ENCODE measurements at regions not wholly inside any gene's neighbourhood (a gene's known extent, or its start where the extent isn't known, plus 50 kb on each side); places are given as distances from the start of the nearest gene placed in this dataset.

- TF ChIP-seq CTCF (IDR thresholded peaks at IDR 0.05) (no peak), POLR2A (IDR thresholded peaks at IDR 0.05) (no peak)
Observed at GRCh38 chr7:88480271-88480670, 173.6 kb upstream of the STEAP4 start.
